Keratinocyte (primary cell): ENCODE measurements at regions not wholly inside any gene's neighbourhood (a gene's known extent, or its start where the extent isn't known, plus 50 kb on each side); places are given as distances from the start of the nearest gene placed in this dataset.

Experiments
- DNase-seq: peaks from one replicate; pipeline ENCODE4 v3.0.0-alpha.2; 2011; ENCODE audit warnings: low read depth, missing footprints, low spot score
- FAIRE-seq: peaks from 2 replicates; lab custom pipeline; 2011; peaks lifted over from hg19 to GRCh38; lab: Jason Lieb, UNC
- H2AFZ ChIP-seq: 2 replicates; pipeline ENCODE4 v1.6.0; 2012; ENCODE audit warnings: low read length, control low read depth, inconsistent platforms; ENCODE audit not compliant: control insufficient read depth
- H3K27ac ChIP-seq: 2 replicates; pipeline ENCODE4 v1.5.1; 2011; ENCODE audit warnings: low read length; ENCODE audit not compliant: control insufficient read depth, insufficient read depth
- H3K27me3 ChIP-seq: 3 replicates; pipeline ENCODE4 v1.6.0; 2011; ENCODE audit warnings: low read length; ENCODE audit not compliant: control insufficient read depth, insufficient read depth; ENCODE audit errors: extremely low read depth
- H3K36me3 ChIP-seq, 2 experiments: 2 replicates in 1 of 2; 3 replicates in 1 of 2; pipeline ENCODE4 v1.5.1; 2011; ENCODE audit warnings: low read length in 2 of 2, mild to moderate bottlenecking in 1 of 2; ENCODE audit not compliant: control insufficient read depth in 2 of 2, insufficient read depth in 2 of 2; ENCODE audit errors: extremely low read depth in 1 of 2
- H3K4me1 ChIP-seq: 3 replicates; pipeline ENCODE4 v1.5.1; 2011; ENCODE audit warnings: low read length; ENCODE audit not compliant: control insufficient read depth, insufficient read depth; ENCODE audit errors: extremely low read depth
- H3K4me2 ChIP-seq: 3 replicates; pipeline ENCODE4 v1.6.0; 2011; ENCODE audit warnings: low read depth, low read length; ENCODE audit not compliant: control insufficient read depth, insufficient read depth; ENCODE audit errors: extremely low read depth
- H3K4me3 ChIP-seq, 3 experiments: fragments of 200-600 bp in 1 of 3; sonication (generic) in 1 of 3; 2 replicates in 2 of 3; 3 replicates in 1 of 3; pipeline ENCODE4 v1.5.1; 2011 to 2016; ENCODE audit warnings: low read length in 3 of 3, mild to moderate bottlenecking in 3 of 3, control low read depth in 2 of 3, inconsistent platforms in 1 of 3, low read depth in 1 of 3, mixed read lengths in 1 of 3, mixed run types in 1 of 3, moderate library complexity in 1 of 3; ENCODE audit not compliant: control insufficient read depth in 2 of 3, insufficient read depth in 2 of 3; ENCODE audit errors: extremely low read depth in 1 of 3
- H3K79me2 ChIP-seq: 2 replicates; pipeline ENCODE4 v1.6.0; 2012; ENCODE audit warnings: low read length; ENCODE audit not compliant: control insufficient read depth, insufficient read depth
- H3K9ac ChIP-seq: 3 replicates; pipeline ENCODE4 v1.6.0; 2011; ENCODE audit warnings: low read length; ENCODE audit not compliant: control insufficient read depth, insufficient read depth; ENCODE audit errors: extremely low read depth
- H3K9me1 ChIP-seq: 3 replicates; pipeline ENCODE4 v1.6.0; 2011; ENCODE audit warnings: low read length; ENCODE audit not compliant: control insufficient read depth, insufficient read depth; ENCODE audit errors: extremely low read depth
- H3K9me3 ChIP-seq: 2 replicates; pipeline ENCODE4 v1.5.1; 2012; ENCODE audit warnings: low read depth, low read length; ENCODE audit not compliant: control insufficient read depth
- H4K20me1 ChIP-seq: 3 replicates; pipeline ENCODE4 v1.6.0; 2011; ENCODE audit warnings: low read length; ENCODE audit not compliant: control insufficient read depth, insufficient read depth; ENCODE audit errors: extremely low read depth
- EZH2 ChIP-seq: IDR thresholded peaks from one replicate; pipeline ENCODE4 v1.6.1; 2012; ENCODE audit warnings: inconsistent platforms, mild to moderate bottlenecking, low read length, moderate library complexity
- dilution Hi-C: fragments of 300-500 bp; cut with MboI; formaldehyde crosslinking; loops from one replicate; pipeline ENCODE4 v1.7.0; 2020; ENCODE audit warnings: low sequenced_read_pairs; ENCODE audit not compliant: extremely low pct_ligation_motif_present
- TF ChIP-seq, protein P1 (sequence below), 3 experiments: IDR thresholded peaks in 1 of 3; conservative IDR thresholded peaks in 1 of 3; optimal IDR thresholded peaks in 1 of 3; 2 replicates in 2 of 3; 3 replicates in 1 of 3; pipeline versions ENCODE3 to v1.5.1; 2011; ENCODE audit warnings: low read length in 3 of 3, mild to moderate bottlenecking in 3 of 3, moderate library complexity in 2 of 3, control low read depth in 1 of 3, inconsistent platforms in 1 of 3; ENCODE audit not compliant: insufficient read depth in 2 of 3; ENCODE audit errors: extremely low read depth in 1 of 3

GRCh38 chr9:75390951-75391350, 302.6 kb downstream of the OSTF1 start:
- Histone ChIP-seq H3K79me2 (no peaks in the 10 kb centered on the region), H3K9me3 (no peaks in the 10 kb centered on the region), H3K4me2 (no peak overlapping the region), H3K27ac (no peak overlapping the region), H4K20me1 (no peaks in the 10 kb centered on the region), H3K4me1 (no peaks in the 10 kb centered on the region), H3K9ac (no peak overlapping the region), H3K4me3 (no peak overlapping the region), H3K9me1 (no peaks in the 10 kb centered on the region), H3K36me3 (no peaks in the 10 kb centered on the region), H3K27me3 (no peaks in the 10 kb centered on the region), H2AFZ (no peak overlapping the region)
- DNase-seq, result no peak
- dilution Hi-C loops, result no loop called here
- FAIRE-seq, result no peak
- TF ChIP-seq, protein P1, sequence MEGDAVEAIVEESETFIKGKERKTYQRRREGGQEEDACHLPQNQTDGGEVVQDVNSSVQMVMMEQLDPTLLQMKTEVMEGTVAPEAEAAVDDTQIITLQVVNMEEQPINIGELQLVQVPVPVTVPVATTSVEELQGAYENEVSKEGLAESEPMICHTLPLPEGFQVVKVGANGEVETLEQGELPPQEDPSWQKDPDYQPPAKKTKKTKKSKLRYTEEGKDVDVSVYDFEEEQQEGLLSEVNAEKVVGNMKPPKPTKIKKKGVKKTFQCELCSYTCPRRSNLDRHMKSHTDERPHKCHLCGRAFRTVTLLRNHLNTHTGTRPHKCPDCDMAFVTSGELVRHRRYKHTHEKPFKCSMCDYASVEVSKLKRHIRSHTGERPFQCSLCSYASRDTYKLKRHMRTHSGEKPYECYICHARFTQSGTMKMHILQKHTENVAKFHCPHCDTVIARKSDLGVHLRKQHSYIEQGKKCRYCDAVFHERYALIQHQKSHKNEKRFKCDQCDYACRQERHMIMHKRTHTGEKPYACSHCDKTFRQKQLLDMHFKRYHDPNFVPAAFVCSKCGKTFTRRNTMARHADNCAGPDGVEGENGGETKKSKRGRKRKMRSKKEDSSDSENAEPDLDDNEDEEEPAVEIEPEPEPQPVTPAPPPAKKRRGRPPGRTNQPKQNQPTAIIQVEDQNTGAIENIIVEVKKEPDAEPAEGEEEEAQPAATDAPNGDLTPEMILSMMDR (optimal IDR thresholded peaks at IDR 0.05 in 1 of 3, IDR thresholded peaks at IDR 0.05 in 1 of 3, conservative IDR thresholded peaks at IDR 0.05 in 1 of 3; ENCODE audit: extremely low read depth in 1 of 3, insufficient read depth in 2 of 3, low read length in 3 of 3), result no peak
- TF ChIP-seq EZH2, result no peak

GRCh38 chr9:75391497-75391896, 303.2 kb downstream of the OSTF1 start:
- H3K9me3 ChIP-seq, result no peaks in the 10 kb centered on the region
- H3K4me3 ChIP-seq, result no peak overlapping the region
- no peak for TF ChIP-seq EZH2
- TF ChIP-seq, protein P1 (optimal IDR thresholded peaks at IDR 0.05 in 1 of 3, IDR thresholded peaks at IDR 0.05 in 1 of 3, conservative IDR thresholded peaks at IDR 0.05 in 1 of 3; ENCODE audit: extremely low read depth in 1 of 3, insufficient read depth in 2 of 3, low read length in 3 of 3), result no peak
- no peaks in the 10 kb centered on the region for H3K36me3 ChIP-seq
- H4K20me1 ChIP-seq, result no peaks in the 10 kb centered on the region
- no peak overlapping the region for H3K4me2 ChIP-seq
- FAIRE-seq (no peak), DNase-seq (no peak)
- H3K27ac ChIP-seq, result no peak overlapping the region
- H3K9ac ChIP-seq, result no peak overlapping the region
- no peaks in the 10 kb centered on the region for H3K9me1 ChIP-seq
- no peaks in the 10 kb centered on the region for H3K4me1 ChIP-seq
- H3K27me3 ChIP-seq, result no peaks in the 10 kb centered on the region
- no peak overlapping the region for H2AFZ ChIP-seq
- dilution Hi-C loops, result no loop called here
- no peaks in the 10 kb centered on the region for H3K79me2 ChIP-seq
